ENCODE measurements at regions not wholly inside any gene's neighbourhood (a gene's known extent, or its start where the extent isn't known, plus 50 kb on each side); places are given as distances from the start of the nearest gene placed in this dataset.
"Not testable (repeated sequence)": the region's sequence is repeated elsewhere in the genome, so short reads cannot be mapped to it uniquely, and the experiment has no call there.

DNA sequence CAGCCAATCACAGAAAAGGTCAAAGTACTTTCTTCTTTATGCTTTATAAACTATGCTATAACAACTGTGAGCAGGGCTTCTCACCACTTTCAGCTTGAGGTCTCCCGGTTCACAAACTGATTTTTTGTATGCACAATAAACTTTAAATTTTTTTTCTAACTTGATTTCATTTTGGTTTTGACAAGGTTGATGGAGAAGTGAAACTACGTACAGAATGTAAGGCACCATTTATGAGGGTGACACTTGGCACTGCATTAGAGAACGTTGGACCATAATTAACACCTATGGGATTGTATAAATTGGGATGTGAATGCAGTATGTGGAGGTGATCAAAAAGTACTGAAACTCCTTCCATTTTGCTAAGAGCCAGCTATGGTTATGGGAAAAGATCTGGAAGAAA, 857.9 kb upstream of the HTR2C start:
- DNase-seq: no peak

DNA sequence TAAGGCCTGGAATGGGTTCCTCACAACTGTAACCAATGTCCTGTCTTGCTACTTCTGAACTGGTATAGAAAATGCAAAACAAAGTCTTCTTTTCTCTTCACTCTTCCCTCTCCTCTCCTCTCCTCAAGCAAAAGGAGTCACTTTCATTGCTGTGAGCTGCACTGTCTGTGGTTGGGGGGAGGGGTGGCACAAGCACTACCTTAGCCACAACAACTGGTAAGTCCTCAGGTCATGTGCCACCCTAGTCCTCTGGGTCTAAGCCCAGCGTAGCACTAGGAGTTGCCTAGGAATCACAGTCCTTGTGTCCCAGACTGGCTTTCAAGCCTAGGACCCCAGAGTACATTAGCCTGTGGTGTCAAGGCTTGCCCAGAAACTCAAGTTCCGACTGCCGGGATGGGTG, 859.3 kb upstream of the AMOT start:
- DNase-seq: no peak

DNA sequence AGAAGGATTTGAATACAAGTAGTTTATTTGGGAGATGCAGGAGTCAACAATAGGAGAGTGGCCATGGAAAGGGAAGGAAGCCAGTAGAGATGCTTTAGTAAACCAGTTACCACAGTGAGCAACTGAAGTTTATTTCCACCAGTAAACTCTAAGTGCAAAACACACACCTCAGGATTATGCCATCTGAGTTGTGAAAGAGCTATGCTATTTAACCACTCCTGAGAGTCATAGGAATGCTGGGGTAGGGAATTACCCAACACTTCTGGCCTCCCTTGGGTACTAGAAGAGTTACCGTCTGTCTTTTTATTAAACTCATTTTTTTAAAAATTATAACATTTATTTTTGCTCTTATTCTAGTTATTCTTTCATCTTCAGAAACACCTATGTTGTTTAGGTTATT, 834.6 kb upstream of the AMOT start:
- DNase-seq: no peak

DNA sequence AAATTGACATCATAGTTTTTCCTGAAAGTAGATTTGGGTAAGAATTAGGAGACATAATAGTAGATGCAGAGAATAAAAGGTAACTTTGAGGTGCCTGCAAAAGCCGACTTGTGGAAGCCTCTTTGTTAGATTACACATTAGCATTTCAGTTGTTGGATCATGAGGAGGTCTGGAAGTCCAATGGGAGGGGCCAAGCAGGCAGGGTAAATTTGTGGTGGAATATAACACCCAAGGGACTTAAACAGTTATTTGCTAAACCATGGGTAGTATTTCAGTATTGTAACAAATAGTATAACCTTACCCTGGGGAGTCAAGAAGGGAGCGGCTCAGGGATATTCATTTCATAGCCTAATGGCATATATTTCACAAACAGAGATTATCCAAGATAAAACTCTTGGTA, 810.7 kb upstream of the AMOT start:
- DNase-seq: no peak

DNA sequence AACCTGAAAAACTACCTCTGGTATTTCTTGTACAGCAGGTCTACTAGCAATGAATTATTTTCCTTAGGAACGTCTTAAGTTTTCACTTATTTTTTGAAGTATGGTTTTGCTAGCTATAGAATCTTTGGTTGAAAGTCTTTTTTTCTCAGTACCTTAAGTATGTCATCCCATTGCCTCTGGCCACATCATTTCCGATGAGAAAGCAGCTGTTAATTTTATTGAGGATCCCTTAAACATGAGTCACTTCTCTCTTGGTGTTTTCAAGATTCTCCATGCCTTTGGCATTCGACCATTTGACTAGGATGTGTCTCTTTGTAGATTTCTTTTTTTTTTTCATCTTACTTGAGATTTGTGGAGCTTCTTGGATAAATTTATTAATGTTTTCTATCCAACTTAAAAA, 803.8 kb upstream of the AMOT start:
- no peak for DNase-seq

DNA sequence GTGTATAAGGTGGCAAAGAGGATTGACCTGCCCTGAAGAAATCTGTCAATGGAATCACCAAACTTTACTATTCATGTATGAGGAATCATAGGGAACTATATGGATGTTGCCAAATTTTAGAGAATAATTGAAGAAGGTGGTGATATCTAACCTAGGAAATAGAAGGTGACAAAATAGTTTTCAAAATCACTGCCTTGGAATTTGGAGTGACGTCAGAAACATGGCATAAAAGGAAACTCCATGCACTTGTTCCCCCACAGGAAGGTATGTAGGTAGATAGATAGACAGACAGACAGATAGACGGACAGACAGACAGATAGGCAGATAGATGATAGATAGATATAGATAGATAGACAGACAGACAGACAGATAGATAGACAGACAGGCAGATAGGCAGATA, 793.9 kb upstream of the AMOT start:
- no peak for DNase-seq

DNA sequence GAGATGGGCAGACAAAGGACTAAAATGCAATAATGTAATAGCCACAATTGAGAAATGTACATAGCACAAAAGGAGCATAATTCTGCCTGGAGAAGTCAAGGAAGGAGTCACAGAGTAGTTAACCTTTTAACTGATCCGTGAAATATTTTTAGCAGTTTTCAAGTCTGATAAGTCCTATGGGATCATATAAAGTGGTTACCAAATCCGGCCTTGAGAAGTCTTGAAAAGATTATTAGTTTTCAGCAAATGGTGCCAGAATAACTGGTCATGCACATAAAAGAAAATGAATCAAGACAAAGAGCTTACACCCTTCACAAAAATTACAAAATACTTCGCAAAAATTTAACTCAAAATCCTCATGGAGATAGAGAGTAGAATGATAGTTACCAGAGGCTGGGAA, 788.7 kb upstream of the AMOT start:
- DNase-seq: no peak

DNA sequence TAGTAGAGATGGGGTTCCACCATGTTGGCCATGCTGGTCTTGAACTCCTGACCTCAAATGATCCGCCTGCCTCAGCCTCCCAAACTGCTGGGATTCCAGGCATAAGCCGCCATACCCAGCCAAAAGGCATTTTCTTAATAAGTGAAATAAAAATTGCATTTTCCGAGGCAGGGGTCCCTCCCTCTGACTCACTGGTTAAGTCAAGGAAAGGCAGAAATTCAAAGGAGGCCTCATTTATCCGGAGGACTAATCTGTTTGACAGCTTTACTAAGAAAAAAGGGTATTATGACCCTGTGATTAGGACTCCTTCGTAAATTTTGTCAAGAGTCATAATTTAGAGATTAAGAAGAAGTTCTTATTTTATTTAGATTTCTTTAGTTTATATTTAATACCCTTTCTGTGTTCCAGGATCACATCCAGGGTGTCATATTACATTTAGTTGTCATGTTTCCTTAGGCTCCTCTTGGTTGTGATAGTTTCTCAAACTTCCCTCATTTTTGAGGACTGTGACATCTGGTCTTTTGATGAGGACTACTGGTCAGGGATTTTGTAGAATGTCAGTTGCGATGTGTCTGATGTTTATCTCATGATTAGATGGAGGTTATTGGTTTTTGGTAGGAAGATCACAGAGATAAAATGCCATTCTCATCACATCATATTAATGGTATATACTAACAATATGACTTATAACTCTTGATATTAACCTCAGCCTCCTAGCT, 753.7 kb upstream of the AMOT start:
- DNase-seq: no peak

DNA sequence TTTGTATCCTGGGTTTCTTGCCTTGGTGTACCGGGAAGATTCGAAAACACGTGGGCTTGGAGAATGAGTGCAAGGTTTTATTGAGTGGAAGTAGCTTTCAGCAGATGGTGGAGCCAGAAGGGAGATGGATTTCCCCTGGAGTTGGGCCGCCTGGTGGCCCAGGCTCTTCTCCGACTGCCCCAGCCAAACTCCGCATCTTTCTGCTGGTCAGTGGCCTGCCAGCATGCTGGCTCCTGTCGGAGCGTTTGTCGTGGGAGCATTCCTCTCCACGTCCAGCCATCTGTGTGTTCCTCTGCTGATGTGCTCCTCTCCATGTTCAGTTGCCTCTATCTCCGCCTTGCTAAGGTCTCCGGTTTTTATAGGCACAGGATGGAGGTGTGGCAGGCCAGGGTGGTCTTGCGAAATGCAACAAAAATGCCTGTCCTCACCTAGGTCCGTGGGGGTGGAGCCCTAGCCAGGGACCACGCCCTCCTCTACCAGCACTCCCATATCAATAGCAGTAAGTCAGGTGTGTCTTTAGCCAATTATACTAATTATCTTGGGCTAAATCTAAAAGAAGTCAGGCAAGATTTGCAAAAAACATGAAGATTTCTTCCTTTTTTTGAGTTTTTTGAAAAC, 745.8 kb upstream of the AMOT start:
- no peak for DNase-seq

DNA sequence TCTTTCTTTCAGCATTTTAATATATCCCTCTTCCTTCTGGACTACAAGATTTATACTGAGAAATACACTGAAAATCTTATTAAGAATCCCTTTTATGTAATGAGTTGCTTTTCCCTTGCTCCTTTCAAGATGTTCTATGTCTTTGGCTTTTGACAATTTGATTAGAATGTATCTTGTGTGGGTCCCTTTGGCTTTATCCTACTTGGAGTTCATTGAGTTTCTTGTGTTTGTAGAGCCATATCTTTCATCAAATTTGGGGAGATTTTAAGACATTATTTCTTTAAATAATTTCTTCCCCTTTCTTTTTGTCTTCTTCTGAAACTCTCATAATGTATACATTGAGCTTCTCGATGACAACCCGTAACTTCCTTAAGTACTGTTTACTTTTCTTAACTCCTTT, 739.9 kb upstream of the AMOT start:
- DNase-seq: no peak

DNA sequence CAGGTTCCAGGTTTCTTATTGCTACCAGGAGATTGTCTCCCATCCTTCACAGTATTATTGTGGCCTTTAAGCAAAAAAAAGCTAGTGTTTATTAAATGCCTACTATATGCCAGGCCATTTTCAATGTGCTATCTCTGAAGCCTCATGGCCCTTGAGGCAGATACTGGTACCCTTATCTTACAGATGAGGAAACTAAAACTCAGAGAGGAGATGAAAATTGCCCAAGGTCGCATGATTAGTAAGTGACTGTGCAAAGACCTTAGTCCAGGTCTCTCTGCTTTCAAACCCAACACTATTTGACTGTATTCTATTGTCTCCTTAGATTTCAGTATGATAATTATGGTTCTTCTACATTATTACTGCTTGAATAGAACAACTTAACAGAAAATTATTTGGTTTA, 717.9 kb upstream of the AMOT start:
- no peak for DNase-seq

DNA sequence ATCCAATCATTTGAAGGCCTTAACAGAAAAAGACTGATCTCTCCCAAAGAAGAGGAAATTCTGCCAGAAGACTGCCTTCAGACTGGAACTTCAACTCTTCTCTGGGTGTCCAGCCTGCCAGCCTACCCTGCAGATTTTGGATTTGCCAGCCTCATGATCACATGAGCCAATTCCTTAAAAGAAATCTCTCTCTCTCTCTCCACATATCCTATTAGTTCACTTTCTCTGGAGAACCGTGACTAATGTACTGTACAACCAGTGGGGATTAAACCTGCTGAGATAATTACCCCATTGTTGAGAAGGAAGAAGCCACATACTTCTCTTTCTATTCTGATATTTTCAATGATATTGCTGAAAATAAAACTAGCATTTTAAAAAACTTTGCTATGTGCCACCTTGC, 711.3 kb upstream of the AMOT start:
- no peak for DNase-seq

DNA sequence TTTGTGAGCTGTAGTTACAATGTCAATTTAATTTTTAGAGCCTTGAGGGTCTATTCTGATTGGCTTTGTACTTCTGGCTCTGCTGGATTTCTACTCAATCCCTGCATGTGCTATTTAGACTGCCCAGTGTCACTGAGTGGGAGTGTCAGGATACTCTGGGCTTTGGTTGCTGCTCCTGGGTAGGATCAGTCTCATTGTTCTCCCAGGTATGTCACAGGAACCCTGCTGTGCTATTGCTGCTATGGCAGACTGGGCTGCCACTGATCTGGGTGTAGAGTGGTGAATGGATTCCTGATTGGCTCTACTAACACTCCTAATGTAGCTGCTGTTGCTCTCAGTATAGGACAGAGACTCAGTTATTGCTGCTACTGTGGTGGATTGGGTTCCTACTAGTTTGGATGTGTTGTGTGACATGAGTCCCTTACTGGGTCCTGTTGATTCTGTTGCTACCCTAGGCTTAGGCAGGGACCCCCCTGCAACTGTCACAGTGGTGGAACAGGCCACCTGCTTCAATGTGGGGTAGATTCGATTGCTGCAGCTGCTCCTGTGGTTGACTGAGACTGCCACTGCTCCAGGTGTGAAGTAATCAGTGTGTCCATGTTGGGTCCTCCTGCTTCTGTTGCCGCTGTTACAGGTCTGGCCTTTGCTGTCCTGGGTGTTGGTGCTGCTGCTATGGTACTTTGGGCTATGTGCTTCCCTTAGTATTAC, 707.8 kb upstream of the AMOT start:
- DNase-seq: no peak

DNA sequence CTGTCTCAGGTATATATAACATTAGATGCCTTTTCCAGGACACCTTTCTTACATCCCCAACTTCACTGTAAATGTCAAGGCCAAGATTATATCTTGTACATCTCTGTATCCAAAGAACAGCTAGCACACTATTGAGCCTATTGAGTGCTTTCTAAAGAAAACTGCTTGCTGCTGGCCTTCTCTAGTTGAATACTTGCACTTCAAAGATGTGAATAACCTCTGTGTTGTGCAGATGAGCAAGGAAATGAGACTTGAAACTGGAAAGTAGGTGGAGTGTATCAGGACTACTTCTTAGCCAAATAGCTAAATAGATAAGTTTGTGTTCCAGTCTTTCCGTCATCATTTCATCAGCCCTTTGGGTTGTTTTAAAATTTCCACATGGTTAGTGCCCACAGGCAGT, 704.4 kb upstream of the AMOT start:
- no peak for DNase-seq

DNA sequence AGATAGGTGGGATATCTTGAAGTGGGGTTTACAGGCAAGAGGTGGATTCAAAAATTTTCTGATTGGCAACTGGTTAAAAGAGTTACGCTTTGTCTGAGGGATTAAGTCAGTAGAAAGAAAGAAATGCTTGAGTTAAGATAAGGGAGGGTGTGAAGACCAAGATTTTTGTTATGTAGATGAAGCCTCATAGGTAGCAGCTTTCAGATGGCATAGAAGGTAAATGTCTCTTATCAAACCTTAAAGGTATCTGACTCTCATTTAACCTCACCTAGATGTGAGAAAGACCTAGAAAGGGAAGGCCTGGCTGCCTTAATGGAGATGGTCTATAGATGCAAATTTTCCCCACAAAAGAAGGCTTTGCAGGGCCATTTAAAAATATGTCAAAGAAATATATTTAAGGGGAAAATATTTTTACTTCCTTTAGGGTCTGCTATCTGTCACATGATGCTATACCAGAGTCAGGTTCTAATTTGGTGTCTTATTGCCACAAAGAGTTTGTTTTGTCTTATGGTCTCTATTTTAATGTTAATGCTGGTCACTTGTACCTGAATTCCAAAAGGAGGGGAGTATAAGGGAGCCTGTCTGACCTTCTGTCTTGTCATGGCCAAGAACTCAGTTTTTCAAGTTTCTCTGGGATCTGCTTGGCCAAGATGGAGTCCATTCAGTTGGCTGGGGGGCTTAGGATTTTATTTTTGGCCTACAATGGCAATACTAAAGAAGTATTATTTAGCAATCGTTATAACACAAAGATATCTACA, 699.1 kb upstream of the AMOT start:
- DNase-seq: no peak

DNA sequence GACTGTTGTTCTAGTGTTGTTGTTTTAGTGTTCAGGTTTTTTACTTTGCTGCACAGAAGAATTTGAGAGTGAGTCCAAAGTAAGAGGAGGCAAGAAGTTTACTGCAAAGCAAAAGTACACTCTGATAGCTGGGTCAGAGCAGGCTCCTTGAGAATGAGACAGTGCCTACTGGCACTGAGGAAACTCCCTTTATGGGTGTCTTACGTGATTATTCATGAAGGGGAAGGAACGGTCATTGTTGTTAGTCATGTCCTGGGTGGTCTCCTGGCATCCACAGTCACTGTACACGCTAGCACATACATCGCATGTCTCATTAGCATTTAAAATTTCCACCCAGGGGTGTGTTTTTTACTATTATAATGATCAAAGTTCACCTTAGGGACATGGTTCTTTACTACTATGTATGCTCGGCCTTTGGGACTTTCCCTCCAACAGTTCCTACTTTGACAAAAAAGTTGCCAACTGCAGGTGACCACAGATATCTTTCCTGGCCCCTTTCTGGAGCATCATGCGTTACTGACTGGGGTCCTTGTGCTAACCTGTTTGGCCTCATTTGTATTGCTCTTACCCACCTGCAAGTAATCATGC, 688.9 kb upstream of the AMOT start:
- no peak for DNase-seq

DNA sequence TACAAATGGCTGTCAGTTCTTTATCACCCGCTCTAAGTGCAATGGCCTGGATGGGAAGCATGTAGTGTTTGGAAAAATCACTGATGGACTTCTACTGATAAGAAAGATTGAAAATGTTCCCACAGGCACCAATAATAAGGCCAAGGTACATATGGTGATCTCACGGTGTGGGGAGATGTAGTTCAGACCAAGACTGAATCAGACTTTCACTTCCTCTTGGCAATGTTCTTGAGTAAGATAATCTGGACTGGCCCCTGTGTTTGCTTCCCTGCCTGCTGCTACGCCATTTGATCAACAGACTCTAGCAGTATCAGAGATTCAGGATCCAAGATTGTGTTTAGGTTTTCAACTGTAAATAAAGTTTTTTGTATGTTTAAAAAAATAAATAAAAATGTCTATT, 682.2 kb upstream of the AMOT start:
- no peak for DNase-seq

DNA sequence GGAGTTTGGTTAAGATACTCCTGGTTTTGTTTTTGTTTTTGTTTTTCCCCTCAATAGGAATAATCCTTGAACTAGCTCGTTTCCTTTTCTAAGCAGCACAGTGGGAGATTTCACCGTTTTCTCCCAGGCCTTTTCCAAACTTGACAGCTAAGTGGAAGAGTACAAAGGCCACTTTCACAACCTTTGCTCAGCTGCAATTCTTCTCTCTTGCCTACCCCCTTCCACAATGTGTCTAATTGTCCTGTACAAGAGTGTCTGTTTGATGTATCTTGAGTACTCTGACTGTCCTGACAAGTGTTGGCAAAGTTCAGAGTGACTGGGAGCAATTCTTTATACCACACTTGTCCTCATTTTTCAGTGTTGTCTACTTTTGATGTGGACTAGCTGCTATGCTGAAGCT, 674.3 kb upstream of the AMOT start:
- DNase-seq: no peak

DNA sequence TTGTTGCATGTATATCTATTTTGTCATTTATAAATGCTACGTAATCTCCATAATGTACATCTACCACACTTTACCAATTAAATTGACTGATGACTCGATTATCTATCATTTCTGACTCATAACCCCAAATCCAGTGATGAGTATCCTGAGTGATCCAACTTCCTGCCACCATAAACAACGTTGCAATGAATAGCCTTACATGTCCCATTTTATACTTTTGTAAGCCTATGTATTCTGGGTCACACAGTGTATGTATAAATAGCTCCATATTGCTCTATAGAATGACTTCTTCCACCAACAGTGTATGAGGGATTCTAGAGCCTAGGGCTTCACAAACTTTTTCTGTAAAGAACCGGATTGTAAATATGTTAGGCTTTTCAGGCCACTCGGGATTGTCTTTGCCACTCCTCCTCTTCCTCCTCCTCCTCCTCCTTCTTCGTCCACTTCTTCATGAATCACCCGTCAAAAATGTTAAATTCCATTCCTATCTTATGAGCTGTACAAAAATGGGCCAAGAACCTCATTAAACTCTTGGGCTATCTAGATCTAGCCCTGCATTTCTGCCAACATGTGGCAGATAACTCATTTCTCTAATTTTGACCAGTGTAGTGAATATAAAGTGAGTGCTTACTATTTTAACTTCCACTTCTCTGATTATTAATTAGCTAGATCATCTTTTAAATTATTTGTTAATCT, 672.2 kb upstream of the AMOT start:
- DNase-seq: no peak

DNA sequence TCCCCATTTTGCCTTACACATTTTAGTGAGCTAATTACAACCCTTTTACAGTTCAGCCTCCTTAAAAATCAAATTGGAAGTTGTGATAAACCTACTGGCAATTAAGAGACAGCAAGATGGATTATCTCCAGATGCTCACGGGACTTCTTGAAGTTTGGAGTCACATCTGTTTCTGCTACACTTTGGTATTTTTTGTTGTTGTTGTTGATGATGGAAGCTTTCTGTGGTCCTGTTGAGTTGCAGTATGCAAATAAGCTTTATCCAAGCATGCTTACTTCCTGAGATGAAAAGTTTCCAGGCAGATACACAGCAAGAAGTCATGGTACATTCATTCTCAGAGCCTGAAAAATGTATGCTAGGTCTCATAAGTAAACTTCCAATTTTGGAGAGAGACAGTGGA, 670.0 kb upstream of the AMOT start:
- DNase-seq: no peak

DNA sequence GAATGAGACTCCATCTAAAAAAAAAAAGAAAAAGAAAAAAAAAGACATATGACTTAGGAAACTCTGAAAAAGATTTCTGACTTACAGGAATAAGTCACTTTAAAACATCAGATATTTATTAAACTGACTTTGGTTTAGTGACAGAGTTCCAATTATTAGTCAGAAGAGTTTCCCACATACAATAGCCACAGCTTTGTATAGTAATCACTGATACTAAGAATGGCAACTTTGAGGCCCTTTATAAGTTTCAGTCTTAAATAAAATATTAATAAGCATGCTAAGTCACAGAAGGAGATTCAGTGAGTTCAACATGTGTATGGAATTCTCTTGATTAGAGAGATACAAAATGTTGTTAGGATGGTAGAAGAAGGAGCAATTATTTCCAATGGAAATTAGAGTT, 652.3 kb upstream of the AMOT start:
- DNase-seq: no peak

DNA sequence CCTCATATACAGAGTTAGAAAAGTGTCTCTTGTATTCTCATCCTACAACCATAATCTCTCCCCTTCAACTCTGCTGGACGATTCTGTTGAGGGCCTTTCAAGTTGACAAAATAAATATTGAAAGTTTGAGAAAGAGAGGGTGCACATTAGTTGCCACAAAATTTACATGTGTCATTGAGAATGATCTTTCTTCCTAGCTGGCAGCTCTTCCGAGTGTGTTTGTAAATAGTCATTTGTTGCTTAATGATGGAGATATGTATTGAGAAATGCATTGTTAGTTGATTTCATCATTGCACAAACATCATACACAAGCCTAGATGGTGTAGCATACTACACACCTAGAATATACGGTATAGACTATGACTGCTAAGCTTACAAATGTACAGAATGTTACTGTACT, 632.8 kb upstream of the AMOT start:
- no peak for DNase-seq

DNA sequence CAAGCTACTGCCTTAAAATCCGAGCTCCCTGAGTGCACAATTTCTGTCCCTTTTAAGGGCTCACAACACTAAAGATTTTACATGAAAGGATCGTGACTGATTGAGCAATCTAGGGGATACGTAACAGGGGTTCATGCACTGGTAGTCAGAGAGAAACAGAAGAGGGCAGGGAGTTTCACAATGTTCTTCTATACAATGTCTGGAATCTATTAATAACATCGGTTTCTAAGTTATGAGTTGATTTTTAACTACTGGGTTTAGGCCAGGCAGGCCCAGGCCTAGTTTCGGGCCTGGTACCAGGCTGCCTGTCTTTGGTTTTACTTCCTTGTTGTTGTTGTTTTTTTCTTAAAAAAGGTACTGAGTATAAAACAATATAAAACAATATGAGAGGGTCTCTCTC, 632.4 kb upstream of the AMOT start:
- not testable (repeated sequence) for DNase-seq

All from retina (tissue), 1 donor.